Uterus (tissue), 2 donors: ENCODE measurements at regions not wholly inside any gene's neighbourhood (a gene's known extent, or its start where the extent isn't known, plus 50 kb on each side); places are given as distances from the start of the nearest gene placed in this dataset.

Experiments
- POLR2A ChIP-seq, 2 donors: fragments of 450-650 bp; IDR thresholded peaks; one replicate each; pipeline ENCODE4 v1.6.1; 2016; ENCODE audit warnings: antibody characterized with exemption in 2 of 2, mild to moderate bottlenecking in 1 of 2, moderate library complexity in 1 of 2
- TF ChIP-seq, protein P1 (sequence below), 4 experiments: fragments of 200-600 bp in 2 of 4; fragments of 450-650 bp in 2 of 4; sonication (generic) in 2 of 4; IDR thresholded peaks; one replicate each; pipeline ENCODE4 v1.5.1; 2016 to 2019; ENCODE audit warnings: antibody characterized with exemption in 4 of 4, mild to moderate bottlenecking in 2 of 4, moderate library complexity in 1 of 4

GRCh38 chr4:164462471-164462870, 291.5 kb upstream of the SMIM31 start:
- TF ChIP-seq, protein P1, sequence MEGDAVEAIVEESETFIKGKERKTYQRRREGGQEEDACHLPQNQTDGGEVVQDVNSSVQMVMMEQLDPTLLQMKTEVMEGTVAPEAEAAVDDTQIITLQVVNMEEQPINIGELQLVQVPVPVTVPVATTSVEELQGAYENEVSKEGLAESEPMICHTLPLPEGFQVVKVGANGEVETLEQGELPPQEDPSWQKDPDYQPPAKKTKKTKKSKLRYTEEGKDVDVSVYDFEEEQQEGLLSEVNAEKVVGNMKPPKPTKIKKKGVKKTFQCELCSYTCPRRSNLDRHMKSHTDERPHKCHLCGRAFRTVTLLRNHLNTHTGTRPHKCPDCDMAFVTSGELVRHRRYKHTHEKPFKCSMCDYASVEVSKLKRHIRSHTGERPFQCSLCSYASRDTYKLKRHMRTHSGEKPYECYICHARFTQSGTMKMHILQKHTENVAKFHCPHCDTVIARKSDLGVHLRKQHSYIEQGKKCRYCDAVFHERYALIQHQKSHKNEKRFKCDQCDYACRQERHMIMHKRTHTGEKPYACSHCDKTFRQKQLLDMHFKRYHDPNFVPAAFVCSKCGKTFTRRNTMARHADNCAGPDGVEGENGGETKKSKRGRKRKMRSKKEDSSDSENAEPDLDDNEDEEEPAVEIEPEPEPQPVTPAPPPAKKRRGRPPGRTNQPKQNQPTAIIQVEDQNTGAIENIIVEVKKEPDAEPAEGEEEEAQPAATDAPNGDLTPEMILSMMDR (IDR thresholded peaks at IDR 0.05): no peak
- TF ChIP-seq POLR2A (IDR thresholded peaks at IDR 0.05): no peak
